Neural progenitor cell (in vitro differentiated cells): ENCODE measurements at regions not wholly inside any gene's neighbourhood (a gene's known extent, or its start where the extent isn't known, plus 50 kb on each side); places are given as distances from the start of the nearest gene placed in this dataset.

Source experiments
- DNase-seq: peaks from one replicate; pipeline ENCODE4 v3.0.0-alpha.2; 2016; ENCODE audit warnings: low spot score
- H2AFZ ChIP-seq: fragments of 200-600 bp; sonication (generic); replicated peaks from 2 replicates; pipeline ENCODE4 v1.6.1; 2016; ENCODE audit warnings: antibody characterized with exemption
- H3F3A ChIP-seq: fragments of 200-600 bp; sonication (generic); 2 replicates; pipeline ENCODE4 v1.6.1; 2016; ENCODE audit warnings: antibody characterized with exemption, low read depth
- H3K27ac ChIP-seq: fragments of 200-600 bp; sonication (generic); 2 replicates; pipeline ENCODE4 v1.5.1; 2016; ENCODE audit warnings: mild to moderate bottlenecking
- H3K27me3 ChIP-seq: fragments of 200-600 bp; sonication (generic); 2 replicates; pipeline ENCODE4 v1.6.1; 2016; ENCODE audit warnings: mild to moderate bottlenecking, moderate library complexity
- H3K36me3 ChIP-seq: fragments of 200-600 bp; sonication (generic); 2 replicates; pipeline ENCODE4 v1.5.1; 2016
- H3K4me1 ChIP-seq: fragments of 200-600 bp; sonication (generic); 2 replicates; pipeline ENCODE4 v1.6.1; 2016; ENCODE audit warnings: mixed run types
- H3K4me2 ChIP-seq: fragments of 200-600 bp; sonication (generic); 2 replicates; pipeline ENCODE4 v1.6.1; 2016
- H3K4me3 ChIP-seq: fragments of 200-600 bp; sonication (generic); 2 replicates; pipeline ENCODE4 v1.5.1; 2016
- H3K79me2 ChIP-seq: fragments of 200-600 bp; sonication (generic); 2 replicates; pipeline ENCODE4 v1.6.1; 2016; ENCODE audit warnings: low read depth
- H3K9ac ChIP-seq: fragments of 200-600 bp; sonication (generic); 2 replicates; pipeline ENCODE4 v1.6.1; 2016
- H3K9me3 ChIP-seq: fragments of 200-600 bp; sonication (generic); 2 replicates; pipeline ENCODE4 v1.5.1; 2016; ENCODE audit warnings: low read depth
- H4K20me1 ChIP-seq: fragments of 200-600 bp; sonication (generic); 2 replicates; pipeline ENCODE4 v1.6.1; 2016; ENCODE audit warnings: low read depth
- H3K27ac Mint-ChIP-seq: 3 replicates; pipeline ENCODE4 v1.8.0; 2021; ENCODE audit warnings: mixed read lengths
- H3K27me3 Mint-ChIP-seq: 2 replicates; pipeline ENCODE4 v1.8.0; 2022; ENCODE audit warnings: low read depth, mild to moderate bottlenecking, inconsistent platforms, moderate library complexity, mixed read lengths; ENCODE audit not compliant: insufficient read depth
- H3K36me3 Mint-ChIP-seq: 3 replicates; pipeline ENCODE4 v1.8.0; 2021; ENCODE audit warnings: mixed read lengths
- H3K4me1 Mint-ChIP-seq: 3 replicates; pipeline ENCODE4 v1.8.0; 2021; ENCODE audit warnings: mixed read lengths
- H3K4me3 Mint-ChIP-seq: 3 replicates; pipeline ENCODE4 v1.8.0; 2021; ENCODE audit warnings: mild to moderate bottlenecking, moderate library complexity, mixed read lengths
- H3K9me3 Mint-ChIP-seq: 3 replicates; pipeline ENCODE4 v1.8.0; 2020; ENCODE audit warnings: mixed read lengths
- CTCF ChIP-seq: fragments of 200-600 bp; sonication (generic); IDR thresholded peaks from 2 replicates; pipeline ENCODE4 v1.5.1; 2017; ENCODE audit warnings: antibody characterized with exemption, mild to moderate bottlenecking
- EZH2 ChIP-seq: fragments of 200-600 bp; sonication (generic); IDR thresholded peaks from 2 replicates; pipeline ENCODE4 v1.6.1; 2017; ENCODE audit warnings: antibody characterized with exemption, mild to moderate bottlenecking, moderate library complexity
- EZH2phosphoT487 ChIP-seq: fragments of 200-600 bp; sonication (generic); IDR thresholded peaks from 2 replicates; pipeline ENCODE4 v1.6.1; 2017; ENCODE audit warnings: antibody characterized with exemption

GRCh38 chr5:107067395-107067794, 603.3 kb downstream of the EFNA5 start:
- H3K27me3 Mint-ChIP-seq: no peaks in the 10 kb centered on the region
- H3K36me3 Mint-ChIP-seq: peaks cover 6% of the 10 kb centered on the region
- peaks cover 6% of the 10 kb centered on the region for H3K9me3 ChIP-seq
- peak; percentile 53 for DNase-seq
- TF ChIP-seq CTCF (peak; percentile 33), EZH2 (no peak)
- H3K27ac Mint-ChIP-seq: peak overlapping the region; percentile 58
- H3K9me3 Mint-ChIP-seq: peaks cover 18% of the 10 kb centered on the region
- H3K4me1 ChIP-seq: peaks cover 20% of the 10 kb centered on the region
- no peaks in the 10 kb centered on the region for H3K36me3 ChIP-seq
- H3K4me3 ChIP-seq: no peak overlapping the region
- H3F3A ChIP-seq: peaks cover 7% of the 10 kb centered on the region
- H3K4me2 ChIP-seq: no peak overlapping the region
- H3K9ac ChIP-seq: no peak overlapping the region
- no peak overlapping the region for H3K4me3 Mint-ChIP-seq
- H3K79me2 ChIP-seq: no peaks in the 10 kb centered on the region
- no peaks in the 10 kb centered on the region for H3K27me3 ChIP-seq
- H2AFZ ChIP-seq: peak overlapping the region; percentile 89
- peaks cover 14% of the 10 kb centered on the region for H3K4me1 Mint-ChIP-seq
- no peaks in the 10 kb centered on the region for H4K20me1 ChIP-seq
- no peak overlapping the region for H3K27ac ChIP-seq

DNA sequence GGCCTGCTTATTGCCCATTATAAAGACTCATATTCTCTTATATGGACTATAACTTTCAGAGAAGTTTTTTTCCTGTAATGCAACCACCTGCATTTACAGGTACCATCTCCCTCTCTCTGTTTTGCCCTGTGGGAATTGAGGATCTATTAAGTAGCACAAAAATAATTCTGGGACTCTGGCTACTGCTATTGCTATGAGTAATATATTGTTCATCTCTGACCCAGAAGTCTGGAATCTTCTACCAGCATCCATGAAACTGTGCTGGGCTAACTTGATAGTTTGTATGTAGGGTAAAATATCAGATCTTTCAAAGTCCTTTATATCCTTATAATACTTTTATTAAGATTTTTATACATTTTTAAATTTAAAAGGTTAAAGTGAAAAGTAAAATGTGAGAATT, 607.2 kb downstream of the EFNA5 start:
- Mint-ChIP-seq H3K4me1 (peaks cover 11% of the 10 kb centered on the region), H3K27me3 (no peaks in the 10 kb centered on the region), H3K27ac (no peak overlapping the region), H3K9me3 (no peaks in the 10 kb centered on the region), H3K36me3 (no peaks in the 10 kb centered on the region), H3K4me3 (no peak overlapping the region)
- DNase-seq: no peak
- no peaks in the 10 kb centered on the region for H3K36me3 ChIP-seq
- TF ChIP-seq EZH2: no peak
- no peak for TF ChIP-seq CTCF
- no peak for TF ChIP-seq EZH2phosphoT487
- H3K9me3 ChIP-seq: no peaks in the 10 kb centered on the region
- H3K27ac ChIP-seq: no peak overlapping the region
- peaks cover 7% of the 10 kb centered on the region for H3F3A ChIP-seq
- H3K4me3 ChIP-seq: no peak overlapping the region
- H3K9ac ChIP-seq: no peak overlapping the region
- no peaks in the 10 kb centered on the region for H4K20me1 ChIP-seq
- no peak overlapping the region for H3K4me2 ChIP-seq
- no peaks in the 10 kb centered on the region for H3K27me3 ChIP-seq
- no peaks in the 10 kb centered on the region for H3K79me2 ChIP-seq
- no peak overlapping the region for H2AFZ ChIP-seq
- H3K4me1 ChIP-seq: peaks cover 12% of the 10 kb centered on the region

DNA sequence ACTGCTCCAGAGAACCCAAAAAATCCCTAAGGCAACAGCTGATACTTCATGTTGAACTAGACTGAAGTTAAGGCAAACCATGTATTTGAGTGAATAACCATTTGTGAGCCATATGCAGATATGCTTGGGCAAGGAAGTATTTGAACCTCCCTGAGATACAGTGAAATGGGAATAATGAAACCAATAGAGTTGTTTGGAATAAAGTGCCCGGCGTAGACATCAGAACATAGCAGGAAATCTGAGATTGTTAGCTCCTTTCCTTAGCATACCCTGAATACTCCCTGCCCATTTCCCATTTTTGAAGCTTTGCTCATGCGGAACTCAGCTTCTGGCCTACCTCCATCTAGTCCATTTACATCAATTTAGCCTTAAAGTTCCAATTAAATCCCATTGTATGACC, 611.9 kb downstream of the EFNA5 start:
- Mint-ChIP-seq H3K36me3 (no peaks in the 10 kb centered on the region), H3K27me3 (no peaks in the 10 kb centered on the region), H3K27ac (no peak overlapping the region), H3K4me3 (no peak overlapping the region), H3K4me1 (no peaks in the 10 kb centered on the region), H3K9me3 (no peaks in the 10 kb centered on the region)
- Histone ChIP-seq H3K9me3 (no peaks in the 10 kb centered on the region), H3F3A (no peaks in the 10 kb centered on the region), H3K9ac (no peak overlapping the region), H3K4me3 (no peak overlapping the region), H3K27me3 (no peaks in the 10 kb centered on the region), H3K4me2 (no peak overlapping the region), H3K36me3 (no peaks in the 10 kb centered on the region), H3K79me2 (no peaks in the 10 kb centered on the region), H2AFZ (no peak overlapping the region), H3K4me1 (no peaks in the 10 kb centered on the region), H3K27ac (no peak overlapping the region), H4K20me1 (no peaks in the 10 kb centered on the region)
- no peak for DNase-seq
- TF ChIP-seq EZH2phosphoT487 (no peak), CTCF (no peak), EZH2 (no peak)

DNA sequence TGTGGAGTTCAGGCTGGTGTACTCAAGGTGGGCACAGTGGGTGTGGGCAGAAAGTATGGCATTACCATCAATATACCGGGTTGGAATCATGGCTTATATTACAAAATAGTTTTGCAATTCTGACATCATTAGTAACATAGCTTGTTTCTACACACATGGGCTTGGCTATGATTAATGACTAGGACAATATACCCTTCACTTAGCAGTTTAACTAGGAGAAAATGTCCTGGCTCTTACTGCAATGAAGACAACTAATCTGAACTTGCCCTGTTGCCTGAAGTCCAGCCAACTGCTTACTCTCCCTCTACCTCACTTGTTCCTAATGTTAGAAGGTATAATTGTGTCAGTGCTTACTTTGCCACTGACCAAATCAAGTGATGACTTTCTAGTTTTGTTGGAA, 612.5 kb downstream of the EFNA5 start:
- H3K36me3 ChIP-seq: no peaks in the 10 kb centered on the region
- no peaks in the 10 kb centered on the region for H3K9me3 ChIP-seq
- H3K9ac ChIP-seq: no peak overlapping the region
- Mint-ChIP-seq H3K4me3 (no peak overlapping the region), H3K27me3 (no peaks in the 10 kb centered on the region), H3K9me3 (no peaks in the 10 kb centered on the region), H3K4me1 (no peaks in the 10 kb centered on the region), H3K36me3 (no peaks in the 10 kb centered on the region), H3K27ac (no peak overlapping the region)
- no peak for DNase-seq
- no peak overlapping the region for H2AFZ ChIP-seq
- H3K79me2 ChIP-seq: no peaks in the 10 kb centered on the region
- no peaks in the 10 kb centered on the region for H3K27me3 ChIP-seq
- H3F3A ChIP-seq: no peaks in the 10 kb centered on the region
- H3K4me3 ChIP-seq: no peak overlapping the region
- H3K27ac ChIP-seq: no peak overlapping the region
- no peak overlapping the region for H3K4me2 ChIP-seq
- TF ChIP-seq CTCF (no peak), EZH2 (no peak), EZH2phosphoT487 (no peak)
- H4K20me1 ChIP-seq: no peaks in the 10 kb centered on the region
- no peaks in the 10 kb centered on the region for H3K4me1 ChIP-seq
